Bronchial epithelial cell (primary cell): ENCODE measurements at regions not wholly inside any gene's neighbourhood (a gene's known extent, or its start where the extent isn't known, plus 50 kb on each side); places are given as distances from the start of the nearest gene placed in this dataset.

Experiments
- DNase-seq: peaks from one replicate; pipeline ENCODE4 v3.0.0-alpha.2; 2010; ENCODE audit warnings: low read depth
- FAIRE-seq: peaks from 2 replicates; lab custom pipeline; 2011; peaks lifted over from hg19 to GRCh38; lab: Jason Lieb, UNC
- H3K27me3 ChIP-seq: 2 replicates; pipeline ENCODE4 v1.5.1; 2011; ENCODE audit warnings: low read length; ENCODE audit not compliant: control insufficient read depth, insufficient read depth
- H3K36me3 ChIP-seq: 2 replicates; pipeline ENCODE4 v1.5.1; 2011; ENCODE audit warnings: low read length; ENCODE audit not compliant: control insufficient read depth, insufficient read depth
- H3K4me3 ChIP-seq: 2 replicates; pipeline ENCODE4 v1.5.1; 2011; ENCODE audit warnings: mild to moderate bottlenecking, low read depth, low read length, control low read depth
- CTCF ChIP-seq: IDR thresholded peaks from 2 replicates; pipeline ENCODE4 v1.5.1; 2011; ENCODE audit warnings: mild to moderate bottlenecking, moderate library complexity, low read length, control low read depth, inconsistent platforms; ENCODE audit not compliant: insufficient read depth, severe bottlenecking

GRCh38 chr13:31945202-31945961, 86.2 kb upstream of the FRY start:
- Histone ChIP-seq H3K4me3 (peak overlapping the region; percentile 20), H3K36me3 (no peaks in the 10 kb centered on the region), H3K27me3 (no peaks in the 10 kb centered on the region)
- peak; percentile 96 for DNase-seq
- TF ChIP-seq CTCF = no peak
- FAIRE-seq = peak; percentile 85

GRCh38 chr13:31946091-31946770, 85.3 kb upstream of the FRY start:
- Histone ChIP-seq H3K36me3 (no peaks in the 10 kb centered on the region), H3K4me3 (peak overlapping the region; percentile 20), H3K27me3 (no peaks in the 10 kb centered on the region)
- TF ChIP-seq CTCF = no peak
- no peak for DNase-seq
- FAIRE-seq = no peak

GRCh38 chr13:31947105-31947504, 84.5 kb upstream of the FRY start:
- no peak for TF ChIP-seq CTCF

GRCh38 chr13:31947506-31947905, 84.1 kb upstream of the FRY start:
- Histone ChIP-seq H3K27me3 (no peaks in the 10 kb centered on the region), H3K4me3 (no peak overlapping the region), H3K36me3 (no peaks in the 10 kb centered on the region)
- TF ChIP-seq CTCF = no peak
- FAIRE-seq = no peak
- no peak for DNase-seq

More at GRCh38 chr13:31947105-31947504, 84.5 kb upstream of the FRY start:
- Histone ChIP-seq H3K4me3 (no peak overlapping the region), H3K36me3 (no peaks in the 10 kb centered on the region), H3K27me3 (no peaks in the 10 kb centered on the region)
- FAIRE-seq (no peak), DNase-seq (no peak)

GRCh38 chr13:31949486-31949885, 82.1 kb upstream of the FRY start:
- DNase-seq (no peak), FAIRE-seq (no peak)
- H3K36me3 ChIP-seq = no peaks in the 10 kb centered on the region
- TF ChIP-seq CTCF = no peak
- no peaks in the 10 kb centered on the region for H3K27me3 ChIP-seq
- H3K4me3 ChIP-seq = no peak overlapping the region
